ENCODE measurements at regions not wholly inside any gene's neighbourhood (a gene's known extent, or its start where the extent isn't known, plus 50 kb on each side); places are given as distances from the start of the nearest gene placed in this dataset.

- TF ChIP-seq TAF1 (IDR thresholded peaks at IDR 0.05; ENCODE audit: low read depth, low read length) (no peak), POLR2A (IDR thresholded peaks at IDR 0.05; ENCODE audit: low read depth, low read length) (no peak), PAX5 (IDR thresholded peaks at IDR 0.05; ENCODE audit: insufficient read depth, low read length, severe bottlenecking) (no peak)
These were observed 290.1 kb upstream of the KCND2 start for GRCh38 chr7:119982884-119983283.
